HG03571 (cell line): ENCODE measurements at regions not wholly inside any gene's neighbourhood (a gene's known extent, or its start where the extent isn't known, plus 50 kb on each side); places are given as distances from the start of the nearest gene placed in this dataset.

ENCODE experiments used
- ATAC-seq: cut with Tn5 transposase; IDR thresholded peaks from one replicate; pipeline ENCODE4 v1.9.1; 2021; ENCODE audit not compliant: unreplicated experiment

- no peak for ATAC-seq
Measured at GRCh38 chr3:31442755-31443154, 90.0 kb upstream of the STT3B start.

GRCh38 chr3:31444220-31445142 is 88.2 kb upstream of the STT3B start:
- no peak for ATAC-seq

- ATAC-seq, result no peak
Measured at GRCh38 chr3:31445701-31446100, 87.0 kb upstream of the STT3B start.

- peak; percentile 40 for ATAC-seq
Measured at GRCh38 chr3:31448035-31448881, 84.5 kb upstream of the STT3B start.

- ATAC-seq, result peak; percentile 40
Measured at GRCh38 chr3:31448882-31449243, 83.9 kb upstream of the STT3B start.

- no peak for ATAC-seq
Measured at GRCh38 chr3:31449318-31449717, 83.4 kb upstream of the STT3B start.

GRCh38 chr3:31450345-31450744 is 82.4 kb upstream of the STT3B start:
- no peak for ATAC-seq

- ATAC-seq, result no peak
Measured at GRCh38 chr3:31452495-31453106, 80.1 kb upstream of the STT3B start.

GRCh38 chr3:31453430-31453829 is 79.3 kb upstream of the STT3B start:
- ATAC-seq, result no peak

- ATAC-seq, result no peak
Measured at GRCh38 chr3:31455524-31455923, 77.2 kb upstream of the STT3B start.

- ATAC-seq, result no peak
Measured at GRCh38 chr3:31456373-31456772, 76.4 kb upstream of the STT3B start.

- no peak for ATAC-seq
Measured at GRCh38 chr3:31461426-31461825, 71.3 kb upstream of the STT3B start.

GRCh38 chr3:31462050-31462569 is 70.6 kb upstream of the STT3B start:
- ATAC-seq, result peak; percentile 84

- ATAC-seq, result no peak
Measured at GRCh38 chr3:31465999-31466398, 66.7 kb upstream of the STT3B start.

- ATAC-seq, result no peak
Measured at GRCh38 chr3:31466866-31467265, 65.9 kb upstream of the STT3B start.

- ATAC-seq, result no peak
Measured at GRCh38 chr3:31468433-31468832, 64.3 kb upstream of the STT3B start.

GRCh38 chr3:31469385-31469784 is 63.3 kb upstream of the STT3B start:
- no peak for ATAC-seq

- no peak for ATAC-seq
Measured at GRCh38 chr3:31472479-31473390, 60.0 kb upstream of the STT3B start.

GRCh38 chr3:31476209-31476608 is 56.5 kb upstream of the STT3B start:
- no peak for ATAC-seq

GRCh38 chr3:31479431-31479830 is 53.3 kb upstream of the STT3B start:
- ATAC-seq, result no peak
